A549 (cell line): ENCODE measurements at regions not wholly inside any gene's neighbourhood (a gene's known extent, or its start where the extent isn't known, plus 50 kb on each side); places are given as distances from the start of the nearest gene placed in this dataset.

Source experiments
- ATAC-seq, 2 experiments: fragments of 200-7000 bp in 1 of 2; fragments of >200 bp in 1 of 2; cut with Nextera tagmentation in 1 of 2; cut with Tn5 transposase in 1 of 2; 3 replicates each; pipeline versions ENCODE4 v1.8.0 to v1.9.1; 2018 to 2020; ENCODE audit warnings: mild to moderate bottlenecking in 1 of 2, moderate library complexity in 1 of 2
- CTCF ChIA-PET: fragments of 300-600 bp; sonication (Branson Sonifier 250); formaldehyde crosslinking; extraction: SDS; loops from one replicate; lab custom pipeline; 2021; ENCODE audit warnings: antibody characterized with exemption, inconsistent platforms; lab: Yijun Ruan, JAX
- POLR2A ChIA-PET: fragments of 350-600 bp; formaldehyde crosslinking; extraction: SDS; loops from one replicate; lab custom pipeline; 2021; ENCODE audit warnings: antibody characterized with exemption, inconsistent platforms; lab: Yijun Ruan, JAX
- DNase-seq, 2 experiments: peaks; one replicate each; pipeline versions ENCODE4 v3.0.0 to v3.0.0-alpha.2; 2011 to 2016; ENCODE audit warnings: low read depth in 1 of 2, low spot score in 1 of 2
- FAIRE-seq: peaks from 2 replicates; lab custom pipeline; 2011; peaks lifted over from hg19 to GRCh38; lab: Jason Lieb, UNC
- H3K27ac ChIP-seq, 2 experiments: fragments of >200 bp; sonication (Bioruptor Twin); formaldehyde crosslinking; 3 replicates each; pipeline ENCODE4 v1.5.1; 2016 to 2017
- H3K4me1 ChIP-seq: fragments of >200 bp; sonication (Bioruptor Twin); formaldehyde crosslinking; 3 replicates; pipeline ENCODE4 v1.6.1; 2016
- H3K4me2 ChIP-seq: fragments of >200 bp; sonication (Bioruptor Twin); formaldehyde crosslinking; 3 replicates; pipeline ENCODE4 v1.6.1; 2016
- H3K4me3 ChIP-seq: fragments of >200 bp; sonication (Bioruptor Twin); formaldehyde crosslinking; 3 replicates; pipeline ENCODE4 v1.5.1; 2016
- H3K9me3 ChIP-seq: fragments of >200 bp; sonication (Bioruptor Twin); formaldehyde crosslinking; 3 replicates; pipeline ENCODE4 v1.6.1; 2016
- ATOH8 ChIP-seq: fragments of 250-450 bp; sonication (Bioruptor Pico); IDR thresholded peaks from 2 replicates; pipeline ENCODE4 v1.5.0; 2020; ENCODE audit warnings: low read depth, mild to moderate bottlenecking, moderate library complexity
- BCL3 ChIP-seq: fragments of >200 bp; sonication (Bioruptor Twin); formaldehyde crosslinking; IDR thresholded peaks from 3 replicates; pipeline ENCODE4 v1.6.1; 2016
- CHD2 ChIP-seq: fragments of 150-350 bp; IDR thresholded peaks from 2 replicates; pipeline ENCODE4 v1.6.1; 2014; ENCODE audit warnings: low read length; ENCODE audit not compliant: partially characterized antibody
- CHD4 ChIP-seq: fragments of 200-600 bp; sonication (generic); IDR thresholded peaks from 2 replicates; pipeline ENCODE4 v1.6.1; 2016; ENCODE audit warnings: antibody characterized with exemption, mild to moderate bottlenecking, borderline replicate concordance
- FOSL2 ChIP-seq, 2 experiments: fragments of 450-650 bp in 1 of 2; fragments of >200 bp in 1 of 2; sonication (Bioruptor Twin) in 1 of 2; formaldehyde crosslinking; IDR thresholded peaks; 2 replicates each; pipeline versions ENCODE4 v1.5.0 to v1.6.1; 2016 to 2020; ENCODE audit warnings: mild to moderate bottlenecking in 1 of 2, moderate library complexity in 1 of 2
- HEYL ChIP-seq: fragments of 250-450 bp; sonication (Bioruptor Pico); IDR thresholded peaks from 2 replicates; pipeline ENCODE4 v1.8.0; 2021; ENCODE audit warnings: mild to moderate bottlenecking, moderate library complexity
- HMGXB4 ChIP-seq: fragments of 250-450 bp; sonication (Bioruptor Pico); IDR thresholded peaks from 2 replicates; pipeline ENCODE4 v1.5.0; 2021; ENCODE audit warnings: mild to moderate bottlenecking, moderate library complexity, borderline replicate concordance
- HOXA7 ChIP-seq: fragments of 250-450 bp; sonication (Bioruptor Pico); IDR thresholded peaks from 2 replicates; pipeline ENCODE4 v1.5.0; 2020; ENCODE audit warnings: mild to moderate bottlenecking, moderate library complexity
- HOXB13 ChIP-seq: fragments of 250-450 bp; sonication (Bioruptor Pico); IDR thresholded peaks from 2 replicates; pipeline ENCODE4 v1.5.0; 2020; ENCODE audit warnings: low read depth, mild to moderate bottlenecking, moderate library complexity
- KDM5A ChIP-seq: fragments of 200-600 bp; sonication (generic); IDR thresholded peaks from 2 replicates; pipeline ENCODE4 v1.6.1; 2016; ENCODE audit warnings: antibody characterized with exemption, mild to moderate bottlenecking
- MAX ChIP-seq: IDR thresholded peaks from 2 replicates; pipeline ENCODE4 v1.6.1; 2012
- NFE2L2 ChIP-seq: fragments of 150-350 bp; conservative IDR thresholded peaks from 2 replicates; pipeline ENCODE4 v1.6.1; 2014; ENCODE audit warnings: low read length
- NR3C1 ChIP-seq: fragments of >200 bp; sonication (Bioruptor Twin); formaldehyde crosslinking; IDR thresholded peaks from 3 replicates; pipeline ENCODE4 v1.6.1; 2017
- PBX3 ChIP-seq: IDR thresholded peaks from 2 replicates; pipeline ENCODE4 v1.6.1; 2012
- POLR2A ChIP-seq: IDR thresholded peaks from 2 replicates; pipeline ENCODE4 v1.6.1; 2012; ENCODE audit warnings: mild to moderate bottlenecking, low read length
- RARB ChIP-seq: fragments of 250-450 bp; sonication (Bioruptor Pico); IDR thresholded peaks from 2 replicates; pipeline ENCODE4 v1.8.0; 2021; ENCODE audit warnings: mild to moderate bottlenecking, moderate library complexity
- RCOR1 ChIP-seq: fragments of 150-350 bp; IDR thresholded peaks from 2 replicates; pipeline ENCODE4 v1.6.1; 2014; ENCODE audit warnings: antibody characterized with exemption, low read length, low read depth
- REST ChIP-seq: fragments of 200-600 bp; sonication (generic); IDR thresholded peaks from 2 replicates; pipeline ENCODE4 v1.6.1; 2016; ENCODE audit warnings: antibody characterized with exemption, mild to moderate bottlenecking, moderate library complexity
- ZC3H11A ChIP-seq: fragments of 450-650 bp; IDR thresholded peaks from 2 replicates; pipeline ENCODE4 v1.6.1; 2014; ENCODE audit warnings: antibody characterized with exemption, mild to moderate bottlenecking
- WGBS: methylation state at CpG from one replicate; pipeline ENCODE4 v1.1.6; 2017; ENCODE audit errors: missing lambda C conversion rate; 5-methylcytosine and 5-hydroxymethylcytosine counted together

- no peak for ATAC-seq
- Histone ChIP-seq H3K27ac (no peak overlapping the region), H3K4me1 (no peaks in the 10 kb centered on the region), H3K4me2 (no peak overlapping the region), H3K4me3 (no peak overlapping the region), H3K9me3 (no peaks in the 10 kb centered on the region)
- FAIRE-seq, result no peak
- TF ChIP-seq HEYL (CRISPR knock-in tag) (no peak), NFE2L2 (no peak), REST (no peak), RARB (CRISPR knock-in tag) (no peak), RCOR1 (no peak), KDM5A (no peak), FOSL2 (IDR thresholded peaks at IDR 0.05) (no peak), FOSL2 (CRISPR knock-in tag; IDR thresholded peaks at IDR 0.05) (no peak), CHD2 (no peak), ZC3H11A (no peak), PBX3 (no peak), ATOH8 (CRISPR knock-in tag) (no peak), POLR2A (no peak), HMGXB4 (CRISPR knock-in tag) (no peak), CHD4 (no peak), BCL3 (no peak), MAX (no peak), HOXA7 (CRISPR knock-in tag) (no peak), HOXB13 (CRISPR knock-in tag) (no peak), NR3C1 (no peak)
- 93% methylated on average over 9 of the region's 10 CpGs for WGBS
- ChIA-PET POLR2A (no interaction called here), CTCF (no interaction called here)
- no peak for DNase-seq
Observed at GRCh38 chrY:7289889-7290833, 378.6 kb upstream of the AMELY start.
